Endodermal cell (in vitro differentiated cells): ENCODE measurements at regions not wholly inside any gene's neighbourhood (a gene's known extent, or its start where the extent isn't known, plus 50 kb on each side); places are given as distances from the start of the nearest gene placed in this dataset.

Experiments
- DNase-seq: peaks from one replicate; pipeline ENCODE4 v3.0.0-alpha.2; 2017
- H3K27ac ChIP-seq: 2 replicates; pipeline ENCODE4 v1.5.1; 2013; ENCODE audit warnings: mild to moderate bottlenecking, low read depth, low read length, moderate library complexity
- H3K27me3 ChIP-seq: 2 replicates; pipeline ENCODE4 v1.6.1; 2013; ENCODE audit warnings: mild to moderate bottlenecking, low read length, moderate library complexity; ENCODE audit not compliant: insufficient read depth, control insufficient read depth, poor library complexity, severe bottlenecking
- H3K36me3 ChIP-seq: 2 replicates; pipeline ENCODE4 v1.7.0; 2013; ENCODE audit warnings: mild to moderate bottlenecking, low read length, moderate library complexity; ENCODE audit not compliant: control insufficient read depth, insufficient read depth
- H3K4me1 ChIP-seq: one replicate; pipeline ENCODE4 v1.7.0; 2013; ENCODE audit warnings: low read length; ENCODE audit not compliant: control insufficient read depth, insufficient read depth
- H3K4me3 ChIP-seq: 2 replicates; pipeline ENCODE4 v1.5.1; 2013; ENCODE audit warnings: mild to moderate bottlenecking, low read length, moderate library complexity
- H3K9ac ChIP-seq: 2 replicates; pipeline ENCODE4 v1.6.1; 2013; ENCODE audit warnings: mild to moderate bottlenecking, low read length, moderate library complexity; ENCODE audit not compliant: poor library complexity, severe bottlenecking; ENCODE audit errors: extremely low read depth
- H3K9me3 ChIP-seq: 2 replicates; pipeline ENCODE4 v1.6.1; 2013; ENCODE audit warnings: mild to moderate bottlenecking, low read length, moderate library complexity; ENCODE audit not compliant: control insufficient read depth
- H3K27ac Mint-ChIP-seq: 2 replicates; pipeline ENCODE4 v1.8.0; 2020; ENCODE audit warnings: mixed read lengths
- H3K27me3 Mint-ChIP-seq: 2 replicates; pipeline ENCODE4 v1.8.0; 2021; ENCODE audit warnings: mild to moderate bottlenecking, mixed read lengths; ENCODE audit not compliant: insufficient read depth
- H3K36me3 Mint-ChIP-seq: 2 replicates; pipeline ENCODE4 v1.8.0; 2020; ENCODE audit warnings: low read depth, mixed read lengths
- H3K4me1 Mint-ChIP-seq: 2 replicates; pipeline ENCODE4 v1.8.0; 2020; ENCODE audit warnings: mixed read lengths
- H3K4me3 Mint-ChIP-seq: 2 replicates; pipeline ENCODE4 v1.8.0; 2020; ENCODE audit warnings: mild to moderate bottlenecking, moderate library complexity, mixed read lengths
- H3K9me3 Mint-ChIP-seq: 2 replicates; pipeline ENCODE4 v1.8.0; 2020; ENCODE audit warnings: mild to moderate bottlenecking, mixed read lengths
- WGBS, 2 experiments: methylation state at CpG; one replicate each; pipeline versions ENCODE4 v1.1.5 to v1.1.7; 2013; ENCODE audit warnings: missing lambda C conversion rate in 2 of 2, mixed read lengths in 1 of 2; ENCODE audit not compliant: insufficient coverage in 1 of 2, insufficient read length in 1 of 2; 5-methylcytosine and 5-hydroxymethylcytosine counted together
- TF ChIP-seq, protein P1 (sequence below): fragments of 200-600 bp; sonication (generic); conservative IDR thresholded peaks from 2 replicates; pipeline ENCODE4 v1.5.0; 2021; ENCODE audit warnings: antibody characterized with exemption, mild to moderate bottlenecking

- H3K4me1 ChIP-seq: no peaks in the 10 kb centered on the region
Measured at GRCh38 chr3:193929921-193930646, 205.9 kb upstream of the HES1 start.

DNA sequence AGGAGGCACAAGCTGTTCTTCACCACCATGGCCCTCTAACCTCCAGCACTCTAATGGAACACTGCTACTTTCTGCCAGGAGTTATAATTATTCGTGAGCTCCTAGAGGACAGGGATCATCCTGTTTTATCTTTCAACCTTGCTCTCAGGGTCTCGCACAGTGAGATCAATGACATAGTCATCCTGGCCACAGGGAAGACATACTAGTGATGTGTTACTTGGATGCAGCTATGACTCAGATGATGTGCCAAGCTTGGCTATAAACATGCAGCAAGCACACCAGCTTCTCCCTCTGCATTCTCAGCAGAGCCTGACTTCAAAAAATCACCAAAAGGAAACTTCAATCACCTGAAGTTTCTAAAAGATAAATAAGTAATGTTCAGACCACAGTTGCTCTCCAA lies 203.8 kb upstream of the HES1 start:
- H3K27me3 Mint-ChIP-seq: peaks cover 5% of the 10 kb centered on the region
- TF ChIP-seq, protein P1, sequence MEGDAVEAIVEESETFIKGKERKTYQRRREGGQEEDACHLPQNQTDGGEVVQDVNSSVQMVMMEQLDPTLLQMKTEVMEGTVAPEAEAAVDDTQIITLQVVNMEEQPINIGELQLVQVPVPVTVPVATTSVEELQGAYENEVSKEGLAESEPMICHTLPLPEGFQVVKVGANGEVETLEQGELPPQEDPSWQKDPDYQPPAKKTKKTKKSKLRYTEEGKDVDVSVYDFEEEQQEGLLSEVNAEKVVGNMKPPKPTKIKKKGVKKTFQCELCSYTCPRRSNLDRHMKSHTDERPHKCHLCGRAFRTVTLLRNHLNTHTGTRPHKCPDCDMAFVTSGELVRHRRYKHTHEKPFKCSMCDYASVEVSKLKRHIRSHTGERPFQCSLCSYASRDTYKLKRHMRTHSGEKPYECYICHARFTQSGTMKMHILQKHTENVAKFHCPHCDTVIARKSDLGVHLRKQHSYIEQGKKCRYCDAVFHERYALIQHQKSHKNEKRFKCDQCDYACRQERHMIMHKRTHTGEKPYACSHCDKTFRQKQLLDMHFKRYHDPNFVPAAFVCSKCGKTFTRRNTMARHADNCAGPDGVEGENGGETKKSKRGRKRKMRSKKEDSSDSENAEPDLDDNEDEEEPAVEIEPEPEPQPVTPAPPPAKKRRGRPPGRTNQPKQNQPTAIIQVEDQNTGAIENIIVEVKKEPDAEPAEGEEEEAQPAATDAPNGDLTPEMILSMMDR: no peak
- no peaks in the 10 kb centered on the region for H3K36me3 Mint-ChIP-seq
- no peaks in the 10 kb centered on the region for H3K27me3 ChIP-seq
- whole genome bisulfite sequencing, 2 experiments: 89 to 100% methylated on average over 2 of the region's 2 CpGs
- H3K4me1 Mint-ChIP-seq: peaks cover 8% of the 10 kb centered on the region
- H3K4me1 ChIP-seq: no peaks in the 10 kb centered on the region
- no peak overlapping the region for H3K27ac Mint-ChIP-seq
- H3K9me3 Mint-ChIP-seq: no peaks in the 10 kb centered on the region
- no peaks in the 10 kb centered on the region for H3K9me3 ChIP-seq
- no peaks in the 10 kb centered on the region for H3K36me3 ChIP-seq
- no peak overlapping the region for H3K4me3 ChIP-seq
- peak; percentile 11 for DNase-seq
- H3K4me3 Mint-ChIP-seq: no peak overlapping the region
- H3K9ac ChIP-seq: no peak overlapping the region
- H3K27ac ChIP-seq: no peak overlapping the region

More at GRCh38 chr3:193929921-193930646, 205.9 kb upstream of the HES1 start:
- no peak for DNase-seq
- no peak overlapping the region for H3K27ac Mint-ChIP-seq
- no peak overlapping the region for H3K4me3 Mint-ChIP-seq
- no peak overlapping the region for H3K27ac ChIP-seq
- H3K9me3 Mint-ChIP-seq: peaks cover 3% of the 10 kb centered on the region
- H3K27me3 ChIP-seq: no peaks in the 10 kb centered on the region
- no peak overlapping the region for H3K9ac ChIP-seq
- TF ChIP-seq, protein P1: no peak
- H3K27me3 Mint-ChIP-seq: peaks cover 5% of the 10 kb centered on the region
- WGBS, 2 experiments: 83 to 100% methylated on average over 4 to 7 of the region's 7 CpGs
- no peaks in the 10 kb centered on the region for H3K36me3 Mint-ChIP-seq
- no peaks in the 10 kb centered on the region for H3K9me3 ChIP-seq
- no peak overlapping the region for H3K4me3 ChIP-seq
- peaks cover 8% of the 10 kb centered on the region for H3K4me1 Mint-ChIP-seq
- no peaks in the 10 kb centered on the region for H3K36me3 ChIP-seq

DNA sequence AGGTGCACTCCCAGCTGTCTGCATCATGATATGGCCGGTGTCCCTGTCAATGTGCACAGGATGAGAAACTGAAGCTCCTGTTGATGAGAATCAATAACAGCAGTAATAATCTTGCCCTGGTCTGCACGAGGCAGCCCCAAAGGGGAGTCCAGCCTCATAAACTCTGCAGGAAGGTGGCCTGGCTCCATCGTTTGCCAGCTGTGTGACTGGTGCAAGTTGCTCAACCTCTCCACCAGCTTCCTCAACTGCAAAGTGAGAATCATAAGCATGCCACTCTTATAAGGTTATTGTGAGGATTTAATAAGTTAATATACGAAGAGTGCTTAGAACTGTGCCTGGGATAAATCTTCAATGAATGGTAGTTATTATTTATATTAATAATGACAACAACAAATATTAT lies 203.4 kb upstream of the HES1 start:
- Histone ChIP-seq H3K4me1 (no peaks in the 10 kb centered on the region), H3K36me3 (no peaks in the 10 kb centered on the region), H3K9me3 (no peaks in the 10 kb centered on the region), H3K27ac (no peak overlapping the region), H3K9ac (no peak overlapping the region), H3K27me3 (no peaks in the 10 kb centered on the region), H3K4me3 (no peak overlapping the region)
- Mint-ChIP-seq H3K27ac (no peak overlapping the region), H3K27me3 (peaks cover 5% of the 10 kb centered on the region), H3K4me1 (peaks cover 8% of the 10 kb centered on the region), H3K4me3 (no peak overlapping the region), H3K36me3 (no peaks in the 10 kb centered on the region), H3K9me3 (no peaks in the 10 kb centered on the region)
- no peak for DNase-seq
- TF ChIP-seq, protein P1: no peak
- 96 to 100% methylated on average over 1 to 4 of the region's 4 CpGs for WGBS, 2 experiments
